Suprapubic skin (tissue), 4 donors: ENCODE measurements at regions not wholly inside any gene's neighbourhood (a gene's known extent, or its start where the extent isn't known, plus 50 kb on each side); places are given as distances from the start of the nearest gene placed in this dataset.
A peak's percentile ranks its signal among the peaks of the same experiment; 100 is the strongest.

ENCODE experiments used
- DNase-seq, 2 donors: peaks; one replicate each; pipeline ENCODE4 v3.0.0-alpha.2; 2019; ENCODE audit warnings: low spot score in 2 of 2
- H3K27ac ChIP-seq: fragments of 200-600 bp; sonication (generic); one replicate; pipeline ENCODE4 v1.5.1; 2019
- H3K27me3 ChIP-seq: fragments of 200-600 bp; sonication (generic); one replicate; pipeline ENCODE4 v1.5.1; 2019
- H3K36me3 ChIP-seq: fragments of 200-600 bp; sonication (generic); one replicate; pipeline ENCODE4 v1.5.1; 2019
- H3K4me1 ChIP-seq: fragments of 200-600 bp; sonication (generic); one replicate; pipeline ENCODE4 v1.5.1; 2019
- H3K4me3 ChIP-seq: fragments of 200-600 bp; sonication (generic); one replicate; pipeline ENCODE4 v1.5.1; 2019; ENCODE audit warnings: mild to moderate bottlenecking
- H3K9me3 ChIP-seq: fragments of 200-600 bp; sonication (generic); one replicate; pipeline ENCODE4 v1.5.1; 2019
- CTCF ChIP-seq, 2 donors: fragments of 200-600 bp in 1 of 2; fragments of 450-650 bp in 1 of 2; sonication (generic) in 1 of 2; IDR thresholded peaks; one replicate each; pipeline ENCODE4 v1.5.1; 2016 to 2019; ENCODE audit warnings: antibody characterized with exemption in 2 of 2, mild to moderate bottlenecking in 1 of 2, moderate library complexity in 1 of 2
- EP300 ChIP-seq: sonication (generic); formaldehyde crosslinking; IDR thresholded peaks from one replicate; pipeline ENCODE4 v1.6.1; 2017; ENCODE audit warnings: antibody characterized with exemption
- POLR2A ChIP-seq, 2 donors: fragments of 450-650 bp; IDR thresholded peaks; one replicate each; pipeline ENCODE4 v1.6.1; 2017; ENCODE audit warnings: antibody characterized with exemption in 2 of 2, mild to moderate bottlenecking in 2 of 2, moderate library complexity in 2 of 2
- POLR2AphosphoS5 ChIP-seq, 3 donors: sonication (generic); formaldehyde crosslinking; IDR thresholded peaks; one replicate each; pipeline ENCODE4 v1.6.1; 2017; ENCODE audit warnings: antibody characterized with exemption in 3 of 3
- WGBS: methylation state at CpG from one replicate; pipeline ENCODE4 v1.1.5; 2018; 5-methylcytosine and 5-hydroxymethylcytosine counted together

GRCh38 chr1:215001419-215002021 lies 81.0 kb upstream of the KCNK2 start:
- 74% methylated on average over 4 of the region's 4 CpGs for WGBS
- no peak for DNase-seq
- TF ChIP-seq CTCF (IDR thresholded peaks at IDR 0.05) (no peak), EP300 (no peak), POLR2AphosphoS5 (IDR thresholded peaks at IDR 0.05) (no peak), POLR2A (IDR thresholded peaks at IDR 0.05) (no peak)
- no peaks in the 10 kb centered on the region for H3K9me3 ChIP-seq
- H3K27me3 ChIP-seq: no peaks in the 10 kb centered on the region
- no peaks in the 10 kb centered on the region for H3K36me3 ChIP-seq
- H3K27ac ChIP-seq: no peak overlapping the region
- peaks cover 19% of the 10 kb centered on the region for H3K4me1 ChIP-seq
- no peak overlapping the region for H3K4me3 ChIP-seq

- Histone ChIP-seq H3K9me3 (no peaks in the 10 kb centered on the region), H3K4me1 (peaks cover 19% of the 10 kb centered on the region), H3K4me3 (no peak overlapping the region), H3K27ac (no peak overlapping the region), H3K27me3 (no peaks in the 10 kb centered on the region), H3K36me3 (no peaks in the 10 kb centered on the region)
- TF ChIP-seq POLR2AphosphoS5 (IDR thresholded peaks at IDR 0.05) (no peak), CTCF (IDR thresholded peaks at IDR 0.05) (no peak), POLR2A (IDR thresholded peaks at IDR 0.05) (no peak), EP300 (no peak)
- DNase-seq: no peak
- WGBS: 22% methylated on average over 4 of the region's 4 CpGs
Observed at GRCh38 chr1:215002471-215002870, 80.1 kb upstream of the KCNK2 start.

GRCh38 chr1:215003686-215004085 lies 78.9 kb upstream of the KCNK2 start:
- Histone ChIP-seq H3K27ac (no peak overlapping the region), H3K27me3 (no peaks in the 10 kb centered on the region), H3K4me1 (peaks cover 19% of the 10 kb centered on the region), H3K36me3 (no peaks in the 10 kb centered on the region), H3K4me3 (no peak overlapping the region), H3K9me3 (no peaks in the 10 kb centered on the region)
- 66% methylated on average over 2 of the region's 2 CpGs for WGBS
- DNase-seq: no peak
- TF ChIP-seq POLR2AphosphoS5 (IDR thresholded peaks at IDR 0.05): no peak
- no peak for TF ChIP-seq CTCF (IDR thresholded peaks at IDR 0.05)
- no peak for TF ChIP-seq EP300
- no peak for TF ChIP-seq POLR2A (IDR thresholded peaks at IDR 0.05)

- Histone ChIP-seq H3K4me1 (peaks cover 19% of the 10 kb centered on the region), H3K4me3 (no peak overlapping the region), H3K27ac (no peak overlapping the region), H3K27me3 (no peaks in the 10 kb centered on the region), H3K36me3 (no peaks in the 10 kb centered on the region), H3K9me3 (no peaks in the 10 kb centered on the region)
- WGBS: 91% methylated on average over 2 of the region's 2 CpGs
- no peak for DNase-seq
- TF ChIP-seq CTCF (IDR thresholded peaks at IDR 0.05) (no peak), POLR2A (IDR thresholded peaks at IDR 0.05) (no peak), POLR2AphosphoS5 (IDR thresholded peaks at IDR 0.05) (no peak)
Observed at GRCh38 chr1:215004121-215004827, 78.3 kb upstream of the KCNK2 start.

GRCh38 chr1:215005078-215005477 lies 77.5 kb upstream of the KCNK2 start:
- 15% methylated on average over 5 of the region's 5 CpGs for WGBS
- Histone ChIP-seq H3K9me3 (no peaks in the 10 kb centered on the region), H3K4me3 (peak overlapping the region; percentile 21), H3K27ac (peak overlapping the region; percentile 59), H3K4me1 (peaks cover 19% of the 10 kb centered on the region), H3K27me3 (no peaks in the 10 kb centered on the region), H3K36me3 (no peaks in the 10 kb centered on the region)
- no peak for DNase-seq
- TF ChIP-seq POLR2A (IDR thresholded peaks at IDR 0.05) (no peak), CTCF (IDR thresholded peaks at IDR 0.05) (no peak), POLR2AphosphoS5 (IDR thresholded peaks at IDR 0.05) (no peak), EP300 (no peak)
